ENCODE measurements at regions not wholly inside any gene's neighbourhood (a gene's known extent, or its start where the extent isn't known, plus 50 kb on each side); places are given as distances from the start of the nearest gene placed in this dataset.

GRCh38 chr1:168811176-168811575 is 82.2 kb upstream of the DPT start:
- TF ChIP-seq CTCF (IDR thresholded peaks at IDR 0.05) (no peak), POLR2A (IDR thresholded peaks at IDR 0.05) (no peak)

All from testis (tissue), 2 donors.